ENCODE measurements at regions not wholly inside any gene's neighbourhood (a gene's known extent, or its start where the extent isn't known, plus 50 kb on each side); places are given as distances from the start of the nearest gene placed in this dataset.
"Not testable (repeated sequence)": the region's sequence is repeated elsewhere in the genome, so short reads cannot be mapped to it uniquely, and the experiment has no call there.

GRCh38 chr5:19142713-19143414 lies 845.1 kb downstream of the CDH18 start:
- not testable (repeated sequence) for DNase-seq

- no peak for DNase-seq
These were observed 844.1 kb downstream of the CDH18 start for GRCh38 chr5:19143935-19144334.

- DNase-seq = no peak
These were observed 818.6 kb downstream of the CDH18 start for GRCh38 chr5:19169426-19169825.

DNA sequence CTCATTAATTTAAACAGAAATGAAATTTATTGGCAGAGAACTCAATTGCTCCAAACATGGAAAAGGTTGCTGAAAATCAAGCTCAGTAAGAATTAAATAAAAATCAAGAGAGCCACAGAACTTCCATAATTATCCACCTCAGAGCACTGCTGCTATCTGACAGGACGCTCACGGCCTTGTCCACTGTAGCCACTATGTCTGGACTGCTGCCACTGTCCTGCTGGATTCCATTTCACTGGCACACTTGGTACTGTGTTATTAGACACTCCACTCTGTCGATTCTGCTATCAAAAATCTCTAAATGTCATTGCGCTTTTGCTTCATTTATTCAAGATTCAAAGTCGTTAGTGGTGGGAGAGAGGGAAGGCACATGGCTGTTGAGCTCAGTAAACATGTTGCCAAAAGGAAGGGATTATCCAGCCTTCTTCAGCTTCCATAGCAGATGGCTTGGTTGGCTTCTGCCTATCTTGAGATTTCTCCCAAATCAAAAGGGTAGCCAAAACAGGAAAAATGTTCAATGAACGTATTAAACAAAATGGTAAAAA lies 815.0 kb downstream of the CDH18 start:
- DNase-seq = no peak

GRCh38 chr5:19175776-19176570 lies 812.0 kb downstream of the CDH18 start:
- no peak for DNase-seq

DNA sequence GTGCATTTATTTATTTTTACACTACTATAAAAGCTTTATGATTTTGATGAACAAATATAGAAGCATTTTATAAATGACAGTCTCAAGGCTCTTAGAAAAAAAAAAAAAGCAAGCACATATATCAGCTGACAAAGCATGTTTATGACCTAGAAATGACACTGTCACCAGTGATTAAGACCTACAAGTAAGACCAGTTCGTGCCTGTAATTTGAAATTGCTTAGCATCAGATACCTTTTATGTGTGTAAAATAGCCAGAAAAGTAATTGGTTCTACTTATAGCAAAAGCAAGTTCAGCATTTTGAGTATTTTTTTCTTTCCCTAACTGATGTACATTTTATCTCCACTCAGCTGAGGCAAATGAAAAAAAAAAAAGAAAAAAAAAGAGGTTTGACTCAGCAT lies 808.4 kb downstream of the CDH18 start:
- no peak for DNase-seq

DNA sequence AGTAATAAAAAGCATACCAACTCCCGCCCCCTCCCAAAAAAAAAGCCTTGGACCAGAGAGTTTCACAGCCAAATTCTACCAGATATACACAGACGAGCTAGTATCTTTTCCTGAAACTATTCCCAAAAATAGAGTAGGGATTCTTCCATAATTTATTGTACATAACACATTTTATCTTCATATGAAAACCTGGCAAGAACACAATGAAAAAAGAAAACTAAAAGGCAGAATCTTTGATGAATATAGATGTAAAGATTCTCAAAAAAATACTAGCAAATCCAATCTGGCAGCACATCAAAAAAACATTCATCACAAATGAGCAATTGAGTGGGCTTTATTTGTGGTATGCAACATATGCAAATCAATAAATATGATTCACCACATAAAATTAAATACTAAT lies 798.8 kb downstream of the CDH18 start:
- DNase-seq = no peak

DNA sequence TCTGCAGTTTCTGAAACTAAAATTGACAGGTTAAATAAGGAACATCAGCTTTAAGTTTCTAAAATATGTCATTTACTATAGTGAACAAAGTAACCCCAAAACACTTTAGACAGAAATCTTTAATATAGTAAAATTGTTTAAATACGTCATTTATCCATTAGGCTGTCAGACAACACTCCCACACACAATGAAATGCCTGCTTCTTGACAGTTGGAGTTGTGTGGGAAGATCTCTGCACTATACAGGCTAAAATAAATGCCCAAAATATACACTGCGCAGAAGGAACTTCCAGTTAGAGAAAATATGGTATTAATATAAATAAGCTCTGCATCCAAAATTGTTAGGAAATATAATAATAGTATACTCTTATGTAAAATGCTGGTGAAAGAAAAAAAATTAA lies 794.4 kb downstream of the CDH18 start:
- DNase-seq = no peak

DNA sequence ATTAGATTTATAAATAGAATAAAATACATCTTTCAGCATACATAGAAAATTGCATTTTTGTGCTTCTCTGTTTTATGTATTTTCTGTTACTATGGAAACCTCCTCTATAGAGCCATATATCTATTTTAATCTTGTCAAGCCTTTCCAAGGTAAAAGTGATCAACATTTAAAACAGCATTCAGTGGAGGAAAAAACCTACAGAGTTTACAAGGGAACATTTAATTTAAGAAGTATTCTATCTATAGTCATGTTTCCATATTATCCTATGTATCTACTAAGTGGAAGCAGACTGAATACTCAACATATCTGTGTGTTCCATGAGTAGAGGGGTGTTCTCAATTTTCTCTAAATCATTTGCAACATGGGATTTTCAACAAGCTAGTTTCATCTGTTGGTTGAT lies 791.4 kb downstream of the CDH18 start:
- DNase-seq = no peak

- no peak for DNase-seq
These were observed 787.7 kb downstream of the CDH18 start for GRCh38 chr5:19200251-19200650.

- DNase-seq = no peak
These were observed 779.6 kb downstream of the CDH18 start for GRCh38 chr5:19208397-19208796.

DNA sequence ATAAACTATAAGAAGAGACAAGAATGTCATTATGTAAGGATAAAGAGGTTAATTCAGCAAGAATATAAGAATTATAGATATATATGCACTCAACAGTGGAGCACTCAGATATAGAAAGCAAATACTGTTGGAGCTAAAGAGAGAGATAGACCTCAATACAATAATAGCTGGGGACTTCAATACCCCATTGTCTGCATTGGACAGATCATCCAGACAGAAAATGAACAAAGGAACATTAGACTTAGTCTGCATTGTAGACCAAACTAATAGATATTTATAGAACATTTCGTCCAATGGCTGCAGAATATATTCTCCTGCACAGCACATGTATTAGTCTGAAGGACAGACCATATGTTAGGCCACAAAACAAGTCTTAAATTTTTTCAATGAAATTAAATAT lies 777.1 kb downstream of the CDH18 start:
- DNase-seq = no peak

DNA sequence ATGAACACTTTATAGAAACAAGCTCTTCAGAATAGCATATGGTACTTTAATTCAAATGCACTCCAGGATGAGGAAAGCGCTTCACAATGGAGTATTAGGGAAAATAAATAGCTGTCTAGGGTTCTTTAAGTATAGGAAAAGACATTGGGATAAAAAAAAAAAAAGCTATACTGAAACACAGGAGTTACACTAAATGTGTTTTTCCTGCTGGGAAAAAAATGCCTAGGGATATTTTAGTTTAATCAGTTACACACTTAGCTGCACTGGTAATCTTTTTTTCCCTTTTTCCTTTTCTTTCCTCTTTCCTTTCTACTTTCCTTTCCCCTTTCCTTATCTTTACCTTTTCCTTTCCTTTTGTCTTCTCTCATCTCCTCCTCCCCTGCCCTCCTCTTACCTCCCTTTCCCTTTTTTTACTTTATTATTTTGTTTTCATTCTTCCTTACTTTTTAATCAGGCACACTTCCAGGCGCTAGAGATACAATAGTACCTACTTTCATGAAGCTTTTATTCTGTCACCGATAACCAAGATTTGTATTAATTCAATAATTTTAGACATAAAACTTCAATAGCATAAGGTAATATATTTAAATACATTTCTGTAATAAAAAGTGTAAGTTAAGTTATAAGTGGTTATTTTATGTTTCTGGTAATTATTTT lies 758.7 kb downstream of the CDH18 start:
- no peak for DNase-seq

DNA sequence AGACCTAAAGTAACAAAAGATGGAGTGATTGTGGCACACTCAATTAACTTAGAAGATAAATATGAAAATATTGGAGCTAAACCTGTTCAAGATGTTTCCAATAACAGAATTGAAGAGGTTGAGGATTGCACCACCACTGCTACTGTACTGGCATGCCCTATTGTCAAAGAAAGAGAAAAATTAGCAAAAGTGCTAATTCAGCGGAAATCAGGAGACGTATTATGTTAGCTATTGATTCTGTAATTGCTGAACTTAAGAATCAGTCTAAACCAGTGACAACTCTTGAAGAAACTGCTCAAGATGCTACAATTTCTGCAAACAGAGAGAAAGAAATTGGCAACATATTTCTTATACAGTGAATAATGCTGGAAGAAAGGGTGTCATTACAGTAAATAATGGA lies 754.4 kb downstream of the CDH18 start:
- no peak for DNase-seq

GRCh38 chr5:19235101-19235584 lies 752.9 kb downstream of the CDH18 start:
- no peak for DNase-seq

GRCh38 chr5:19240170-19240569 lies 747.8 kb downstream of the CDH18 start:
- DNase-seq = peak; percentile 15 to 61

- DNase-seq = peak in 1 of 2 experiments; percentile 23
These were observed 746.3 kb downstream of the CDH18 start for GRCh38 chr5:19241690-19242089.

DNA sequence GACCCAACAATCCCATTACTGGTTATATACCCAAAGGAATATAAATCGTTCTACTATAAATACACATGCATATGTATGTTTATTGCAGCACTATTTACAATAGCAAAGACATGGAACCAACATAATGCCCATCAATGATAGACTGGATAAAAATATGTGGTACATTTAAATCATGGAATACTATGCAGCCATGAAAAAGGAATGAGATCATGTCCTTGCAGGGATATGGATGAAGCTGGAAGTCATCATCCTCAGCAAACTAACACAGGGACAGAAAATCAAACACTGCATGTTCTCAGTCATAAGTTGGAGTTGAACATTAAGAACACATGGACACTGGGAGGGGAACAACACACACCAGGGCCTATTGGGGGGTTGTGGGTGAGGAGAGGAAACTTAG lies 741.8 kb downstream of the CDH18 start:
- not testable (repeated sequence) for DNase-seq

DNA sequence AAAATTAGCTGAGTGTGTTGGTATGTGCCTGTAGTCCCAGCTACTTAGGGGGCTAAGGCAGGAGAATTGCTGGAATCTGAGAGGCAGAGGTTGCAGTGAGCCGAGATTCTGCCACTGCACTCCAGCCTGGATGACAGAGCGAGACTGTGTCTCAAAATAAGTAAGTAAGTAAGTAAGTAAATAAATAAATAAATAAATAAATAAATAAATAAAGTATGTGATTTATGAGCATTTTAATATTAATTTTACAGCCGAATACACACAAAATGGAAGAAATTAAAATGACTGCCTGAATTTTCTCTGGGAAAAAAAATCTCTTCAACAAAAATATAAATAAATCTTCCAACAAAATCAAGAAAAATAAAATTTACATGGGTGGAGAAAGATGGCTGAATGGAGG lies 740.7 kb downstream of the CDH18 start:
- no peak for DNase-seq

DNA sequence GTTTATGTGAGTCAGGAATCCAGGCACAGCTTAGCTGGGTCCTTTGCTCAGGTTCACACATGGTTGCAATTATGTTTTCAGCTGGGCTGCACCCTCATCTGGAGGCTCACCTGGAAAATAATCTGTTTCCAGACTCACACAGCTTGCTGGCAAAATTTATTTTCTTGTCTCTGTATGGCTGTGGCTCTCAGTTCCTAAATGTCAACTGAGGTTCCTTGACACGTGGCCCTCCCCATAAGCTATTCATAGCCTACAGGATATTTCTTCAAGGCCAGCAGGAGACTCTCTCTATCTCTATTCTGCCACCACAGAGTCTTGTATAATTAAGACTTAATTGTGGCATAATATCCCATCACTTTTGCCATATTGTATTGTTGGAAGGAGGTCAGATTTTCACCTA lies 732.0 kb downstream of the CDH18 start:
- no peak for DNase-seq

GRCh38 chr5:19258686-19259085 lies 729.3 kb downstream of the CDH18 start:
- no peak for DNase-seq

DNA sequence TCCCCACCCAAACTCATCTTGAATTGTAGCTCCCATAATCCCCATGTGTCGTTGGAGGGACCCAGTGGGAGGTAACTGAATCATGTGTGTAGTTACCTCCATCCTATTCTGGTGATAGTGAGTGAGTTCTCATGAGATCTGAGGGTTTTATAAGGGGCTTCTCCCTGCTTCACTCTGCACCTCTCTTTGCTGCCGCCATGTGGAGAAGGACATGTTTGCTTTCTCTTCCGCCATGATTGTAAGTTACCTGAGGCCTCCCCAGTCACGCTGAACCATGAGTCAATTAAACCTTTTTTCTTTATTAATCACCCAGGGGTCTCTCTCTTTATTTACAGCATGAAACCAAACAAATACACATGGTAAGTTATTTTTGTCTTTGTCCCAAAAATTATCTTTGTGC lies 726.1 kb downstream of the CDH18 start:
- DNase-seq = no peak

DNA sequence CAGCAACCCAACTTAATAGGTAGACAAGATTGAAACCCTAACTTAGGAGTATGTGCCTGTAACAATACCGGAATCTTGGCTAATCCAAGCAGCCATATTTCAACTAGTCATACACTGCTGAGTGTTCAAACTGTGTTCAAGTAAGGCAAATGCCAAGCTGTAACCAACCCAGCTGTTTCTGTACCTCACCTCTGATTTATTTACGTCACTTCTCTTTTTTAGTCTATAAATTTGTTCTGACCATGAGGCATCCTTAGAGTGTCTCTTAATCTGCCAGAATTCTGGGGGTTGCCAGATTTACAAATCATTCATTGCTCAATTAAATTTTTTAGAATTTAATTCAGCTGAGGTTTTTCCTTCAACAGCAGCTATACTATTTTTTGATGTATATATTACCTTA lies 723.2 kb downstream of the CDH18 start:
- DNase-seq = no peak

DNA sequence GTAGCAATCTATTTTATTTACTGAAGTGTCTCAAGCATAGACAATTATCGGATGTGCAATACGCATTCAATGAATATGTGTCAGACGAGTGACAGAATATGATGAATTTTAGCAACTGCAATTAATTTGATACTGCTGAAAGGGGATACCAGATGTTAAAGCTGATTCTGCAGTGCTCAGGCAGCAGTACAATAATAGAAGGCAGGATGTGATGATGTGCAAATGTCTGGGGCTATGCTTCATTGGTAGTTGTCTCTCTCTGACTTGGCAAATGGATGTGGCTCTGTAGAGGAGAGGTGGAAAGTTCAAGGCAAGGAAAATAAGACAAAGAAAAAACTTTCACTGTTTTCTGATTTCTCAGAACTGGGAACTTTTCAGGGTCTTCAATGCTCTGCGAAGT lies 721.2 kb downstream of the CDH18 start:
- no peak for DNase-seq

All from SW 1271 (cell line).